IMR-90 (cell line): ENCODE measurements at regions not wholly inside any gene's neighbourhood (a gene's known extent, or its start where the extent isn't known, plus 50 kb on each side); places are given as distances from the start of the nearest gene placed in this dataset.

Source experiments
- ATAC-seq: fragments of 200-7000 bp; cut with Tn5 transposase; 2 replicates; pipeline ENCODE4 v1.9.1; 2020; ENCODE audit warnings: low read depth, mild to moderate bottlenecking, moderate library complexity
- BruUV-seq: library from RNA; stranded (reverse); fragments of 400-500 nt; replicated peaks from 2 replicates; lab custom pipeline; 2021; lab: Mats Ljungman, UMichigan
- CTCF ChIA-PET: fragments of 300-600 bp; formaldehyde crosslinking; extraction: SDS; loops from one replicate; lab custom pipeline; 2021; ENCODE audit warnings: antibody characterized with exemption; lab: Yijun Ruan, JAX
- POLR2A ChIA-PET: fragments of 300-600 bp; sonication (Branson Sonifier 250); formaldehyde crosslinking; loops from one replicate; lab custom pipeline; 2022; ENCODE audit warnings: antibody characterized with exemption; ENCODE audit not compliant: unreplicated experiment; lab: Charles Lee
- DNase-seq: peaks from one replicate; pipeline ENCODE4 v3.0.0; 2013
- H2AFZ ChIP-seq: replicated peaks from 2 replicates; pipeline ENCODE3; 2013; ENCODE audit warnings: low read length, mild to moderate bottlenecking; ENCODE audit not compliant: poor library complexity
- H2AK5ac ChIP-seq: 2 replicates; pipeline ENCODE4 v1.6.1; 2013; ENCODE audit warnings: low read depth, low read length, inconsistent platforms
- H2AK9ac ChIP-seq: replicated peaks from 2 replicates; pipeline ENCODE3; 2013; ENCODE audit warnings: mild to moderate bottlenecking, low read depth, low read length, moderate library complexity; ENCODE audit not compliant: poor library complexity
- H2BK120ac ChIP-seq: 2 replicates; pipeline ENCODE4 v1.6.1; 2013; ENCODE audit warnings: low read depth, low read length, inconsistent platforms
- H2BK15ac ChIP-seq: 3 replicates; pipeline ENCODE4 v1.6.1; 2013; ENCODE audit warnings: low read depth, low read length, inconsistent platforms
- H2BK20ac ChIP-seq: 2 replicates; pipeline ENCODE4 v1.6.1; 2013; ENCODE audit warnings: low read depth, mild to moderate bottlenecking, inconsistent platforms, low read length, moderate library complexity
- H2BK5ac ChIP-seq: 2 replicates; pipeline ENCODE4 v1.6.1; 2013; ENCODE audit warnings: mild to moderate bottlenecking, low read depth, low read length, inconsistent platforms; ENCODE audit not compliant: poor library complexity, severe bottlenecking
- H3K14ac ChIP-seq: replicated peaks from 2 replicates; pipeline ENCODE4 v1.6.1; 2013; ENCODE audit warnings: low read depth, low read length, inconsistent platforms
- H3K18ac ChIP-seq: 2 replicates; pipeline ENCODE4 v1.6.1; 2013; ENCODE audit warnings: low read depth, low read length, control low read depth
- H3K23ac ChIP-seq: 2 replicates; pipeline ENCODE4 v1.6.1; 2013; ENCODE audit warnings: low read depth, low read length, inconsistent platforms
- H3K27ac ChIP-seq: 2 replicates; pipeline ENCODE4 v1.5.1; 2013; ENCODE audit warnings: mild to moderate bottlenecking, control low read depth, low read length; ENCODE audit not compliant: insufficient read depth
- H3K27me3 ChIP-seq: 2 replicates; pipeline ENCODE4 v1.6.1; 2013; ENCODE audit warnings: low read length; ENCODE audit not compliant: control insufficient read depth, insufficient read depth
- H3K36me3 ChIP-seq: 2 replicates; pipeline ENCODE4 v1.6.1; 2013; ENCODE audit warnings: low read length, mixed read lengths; ENCODE audit not compliant: control insufficient read depth, insufficient read depth
- H3K4ac ChIP-seq: 2 replicates; pipeline ENCODE4 v1.6.1; 2013; ENCODE audit warnings: low read depth, low read length, inconsistent platforms
- H3K4me1 ChIP-seq: 2 replicates; pipeline ENCODE4 v1.6.1; 2013; ENCODE audit warnings: low read length, mixed read lengths; ENCODE audit not compliant: control insufficient read depth, insufficient read depth
- H3K4me2 ChIP-seq: 2 replicates; pipeline ENCODE4 v1.6.1; 2013; ENCODE audit warnings: low read depth, mild to moderate bottlenecking, control low read depth, low read length, moderate library complexity
- H3K4me3 ChIP-seq: 2 replicates; pipeline ENCODE4 v1.5.1; 2013; ENCODE audit warnings: low read depth, mild to moderate bottlenecking, control low read depth, low read length, moderate library complexity; ENCODE audit not compliant: insufficient read depth
- H3K56ac ChIP-seq: 2 replicates; pipeline ENCODE4 v1.6.1; 2013; ENCODE audit warnings: low read length, inconsistent platforms; ENCODE audit not compliant: insufficient read depth; ENCODE audit errors: extremely low read depth
- H3K79me1 ChIP-seq, 2 experiments: 2 replicates each; pipeline ENCODE4 v1.6.1; 2013; ENCODE audit warnings: low read length in 2 of 2, inconsistent platforms in 1 of 2, low read depth in 1 of 2
- H3K9ac ChIP-seq: 2 replicates; pipeline ENCODE4 v1.6.1; 2013; ENCODE audit warnings: low read depth, low read length, control low read depth
- H3K9me1 ChIP-seq: 2 replicates; pipeline ENCODE4 v1.6.1; 2013; ENCODE audit warnings: low read length, inconsistent platforms; ENCODE audit not compliant: insufficient read depth
- H3K9me3 ChIP-seq: 2 replicates; pipeline ENCODE4 v1.6.1; 2013; ENCODE audit warnings: low read length; ENCODE audit not compliant: control insufficient read depth, insufficient read depth
- H4K20me1 ChIP-seq: 2 replicates; pipeline ENCODE4 v1.6.1; 2013; ENCODE audit warnings: low read length, inconsistent platforms; ENCODE audit not compliant: insufficient read depth
- H4K5ac ChIP-seq: 2 replicates; pipeline ENCODE4 v1.6.1; 2013; ENCODE audit warnings: mild to moderate bottlenecking, low read depth, low read length, control low read depth
- H4K8ac ChIP-seq, 2 experiments: 2 replicates each; pipeline ENCODE4 v1.6.1; 2013; ENCODE audit warnings: low read depth in 2 of 2, low read length in 2 of 2, control low read depth in 1 of 2, inconsistent platforms in 1 of 2
- H4K91ac ChIP-seq: 2 replicates; pipeline ENCODE4 v1.6.1; 2013; ENCODE audit warnings: low read depth, low read length, inconsistent platforms; ENCODE audit not compliant: insufficient read depth
- BHLHE40 ChIP-seq: fragments of 150-350 bp; IDR thresholded peaks from 2 replicates; pipeline ENCODE4 v1.6.1; 2016; ENCODE audit warnings: mild to moderate bottlenecking, low read depth, low read length
- CEBPB ChIP-seq: IDR thresholded peaks from 2 replicates; pipeline ENCODE4 v1.6.1; 2012; ENCODE audit warnings: low read depth, low read length, improper control_type of control experiment
- CHD1 ChIP-seq: IDR thresholded peaks from 2 replicates; pipeline ENCODE4 v1.6.1; 2012; ENCODE audit warnings: low read depth, low read length, improper control_type of control experiment
- CTCF ChIP-seq: conservative IDR thresholded peaks from 2 replicates; pipeline ENCODE4 v1.5.1; 2012; ENCODE audit warnings: mild to moderate bottlenecking, low read depth, low read length, improper control_type of control experiment
- ELK1 ChIP-seq: fragments of 150-350 bp; IDR thresholded peaks from 2 replicates; pipeline ENCODE4 v1.6.1; 2016; ENCODE audit warnings: low read depth, mild to moderate bottlenecking, low read length, moderate library complexity, borderline replicate concordance
- FOS ChIP-seq: fragments of 150-350 bp; IDR thresholded peaks from 2 replicates; pipeline ENCODE4 v1.6.1; 2016; ENCODE audit warnings: low read depth, low read length
- MAFK ChIP-seq: IDR thresholded peaks from 2 replicates; pipeline ENCODE4 v1.6.1; 2012; ENCODE audit warnings: low read depth, low read length, improper control_type of control experiment
- MAZ ChIP-seq: IDR thresholded peaks from 2 replicates; pipeline ENCODE4 v1.6.1; 2012; ENCODE audit warnings: low read depth, mild to moderate bottlenecking, low read length, improper control_type of control experiment, moderate library complexity, borderline replicate concordance
- MXI1 ChIP-seq: IDR thresholded peaks from 2 replicates; pipeline ENCODE4 v1.6.1; 2012; ENCODE audit warnings: low read depth, mild to moderate bottlenecking, low read length, moderate library complexity, borderline replicate concordance
- NFE2L2 ChIP-seq: fragments of 150-350 bp; IDR thresholded peaks from 2 replicates; pipeline ENCODE4 v1.6.1; 2016; ENCODE audit warnings: low read depth, mild to moderate bottlenecking, low read length
- POLR2A ChIP-seq: IDR thresholded peaks from 2 replicates; pipeline ENCODE4 v1.6.1; 2012; ENCODE audit warnings: mild to moderate bottlenecking, low read depth, low read length
- RAD21 ChIP-seq: IDR thresholded peaks from 2 replicates; pipeline ENCODE4 v1.6.1; 2012; ENCODE audit warnings: low read length, improper control_type of control experiment
- RCOR1 ChIP-seq: IDR thresholded peaks from 2 replicates; pipeline ENCODE4 v1.6.1; 2012; ENCODE audit warnings: mild to moderate bottlenecking, low read length, improper control_type of control experiment; ENCODE audit not compliant: insufficient replicate concordance
- RFX5 ChIP-seq: IDR thresholded peaks from 2 replicates; pipeline ENCODE4 v1.8.0; 2012; ENCODE audit warnings: low read depth, mild to moderate bottlenecking, low read length, moderate library complexity
- SMC3 ChIP-seq: fragments of 150-350 bp; IDR thresholded peaks from 2 replicates; pipeline ENCODE4 v1.6.1; 2016; ENCODE audit warnings: low read depth, mild to moderate bottlenecking, antibody characterized with exemption, low read length, moderate library complexity
- USF2 ChIP-seq: fragments of 150-350 bp; IDR thresholded peaks from 2 replicates; pipeline ENCODE4 v1.6.1; 2017; ENCODE audit warnings: mild to moderate bottlenecking, antibody characterized with exemption, low read length, low read depth
- WGBS, 2 experiments: methylation state at CpG; one replicate each; pipeline versions ENCODE4 v1.1.5 to v1.1.7; 2013; ENCODE audit warnings: missing lambda C conversion rate in 2 of 2; ENCODE audit not compliant: insufficient read length in 1 of 2; ENCODE audit errors: extremely low coverage in 2 of 2; 5-methylcytosine and 5-hydroxymethylcytosine counted together
- dilution Hi-C: fragments of 300-500 bp; cut with HindIII; formaldehyde crosslinking; loops from one replicate; pipeline ENCODE4 v1.14.3; 2018; ENCODE audit warnings: low sequenced_read_pairs; ENCODE audit not compliant: unreplicated experiment
- in situ Hi-C: fragments of 300-500 bp; cut with MboI; formaldehyde crosslinking; loops from 3 replicates; pipeline ENCODE4 v1.14.3; 2019; ENCODE audit warnings: low sequenced_read_pairs, inconsistent platforms, mixed read lengths
- intact Hi-C: fragments of 100-400 bp; cut with micrococcal nuclease; formaldehyde crosslinking; loops from 2 replicates; pipeline ENCODE4 v1.10.0; 2022

GRCh38 chr1:101121504-101121903 is 95.9 kb upstream of the DPH5 start:
- Histone ChIP-seq H3K4me1 (no peaks in the 10 kb centered on the region), H4K8ac (no peak overlapping the region), H2BK5ac (no peak overlapping the region), H3K36me3 (no peaks in the 10 kb centered on the region), H3K79me1 (no peaks in the 10 kb centered on the region), H2AK5ac (no peak overlapping the region), H2BK120ac (no peak overlapping the region), H3K4ac (no peak overlapping the region), H3K18ac (no peak overlapping the region), H4K20me1 (no peaks in the 10 kb centered on the region), H2AFZ (no peak overlapping the region), H3K23ac (no peak overlapping the region), H3K4me2 (no peak overlapping the region), H3K56ac (no peak overlapping the region), H2BK20ac (no peak overlapping the region), H3K4me3 (no peak overlapping the region), H4K5ac (no peak overlapping the region), H4K91ac (no peak overlapping the region), H3K27me3 (no peaks in the 10 kb centered on the region), H3K9ac (no peak overlapping the region), H3K9me3 (no peaks in the 10 kb centered on the region), H3K9me1 (no peaks in the 10 kb centered on the region), H2BK15ac (no peak overlapping the region), H3K14ac (no peak overlapping the region), H2AK9ac (no peak overlapping the region), H3K27ac (no peak overlapping the region)
- ChIA-PET POLR2A (no interaction called here), CTCF (interaction anchor here (0.6 kb wide), 1 partner anchor 86 kb away, joined by 3 read pairs; no protein-coding TSS in a partner anchor)
- in situ Hi-C loops = no loop called here
- BruUV-seq = no TSS peak
- ATAC-seq (no peak), DNase-seq (no peak)
- WGBS, 2 experiments = no CpG with 5 or more reads among the region's 1 CpG
- dilution Hi-C loops = no loop called here
- intact Hi-C loops = no loop called here
- TF ChIP-seq BHLHE40 = no peak
- no peak for TF ChIP-seq CHD1
- TF ChIP-seq NFE2L2 = no peak
- TF ChIP-seq RAD21 = no peak
- no peak for TF ChIP-seq CEBPB
- TF ChIP-seq USF2 = no peak
- no peak for TF ChIP-seq MAZ
- no peak for TF ChIP-seq CTCF
- no peak for TF ChIP-seq ELK1
- TF ChIP-seq MXI1 = no peak
- no peak for TF ChIP-seq SMC3
- no peak for TF ChIP-seq RCOR1
- no peak for TF ChIP-seq POLR2A
- TF ChIP-seq RFX5 = no peak
- no peak for TF ChIP-seq FOS
- TF ChIP-seq MAFK = no peak
